ENCODE measurements at regions not wholly inside any gene's neighbourhood (a gene's known extent, or its start where the extent isn't known, plus 50 kb on each side); places are given as distances from the start of the nearest gene placed in this dataset.

- no peak overlapping the region for H3K4me3 Mint-ChIP-seq (ENCODE audit: unreplicated experiment)
- no peaks in the 10 kb centered on the region for H3K27me3 Mint-ChIP-seq (ENCODE audit: low read depth, unreplicated experiment)
- Histone ChIP-seq H3K79me2 (ENCODE audit: insufficient read depth, low read length) (no peaks in the 10 kb centered on the region), H3K27me3 (ENCODE audit: insufficient read depth, low read length) (no peaks in the 10 kb centered on the region), H3K9ac (ENCODE audit: low read length) (no peak overlapping the region), H3K36me3 (ENCODE audit: insufficient read depth, low read length) (no peaks in the 10 kb centered on the region), H3K4me1 (ENCODE audit: insufficient read depth, low read length) (peaks cover 4% of the 10 kb centered on the region), H2AFZ (ENCODE audit: low read depth, low read length) (no peak overlapping the region), H4K20me1 (ENCODE audit: insufficient read depth, low read length) (no peaks in the 10 kb centered on the region), H3K4me3 (ENCODE audit: insufficient read depth, low read depth, low read length) (no peak overlapping the region), H3K4me2 (ENCODE audit: low read length) (no peak overlapping the region), H3K27ac (ENCODE audit: low read depth, low read length) (no peak overlapping the region), H3K9me3 (ENCODE audit: insufficient read depth, low read depth, low read length) (no peaks in the 10 kb centered on the region)
- no peaks in the 10 kb centered on the region for H3K4me1 Mint-ChIP-seq (ENCODE audit: low read depth, unreplicated experiment)
- H3K27ac Mint-ChIP-seq (ENCODE audit: unreplicated experiment): no peak overlapping the region
- DNase-seq (ENCODE audit: low read depth) (no peak), FAIRE-seq (no peak)
- no peaks in the 10 kb centered on the region for H3K9me3 Mint-ChIP-seq (ENCODE audit: unreplicated experiment)
- H3K36me3 Mint-ChIP-seq (ENCODE audit: low read depth, unreplicated experiment): no peaks in the 10 kb centered on the region
- TF ChIP-seq CTCF (IDR thresholded peaks at IDR 0.05; ENCODE audit: insufficient read depth, low read depth, low read length): no peak
- TF ChIP-seq EZH2 (IDR thresholded peaks at IDR 0.05; ENCODE audit: insufficient read depth, low read length): no peak
Measured at GRCh38 chr6:12586721-12587480, 129.7 kb upstream of the PHACTR1 start.

GRCh38 chr6:12590901-12591300 is 125.7 kb upstream of the PHACTR1 start:
- Mint-ChIP-seq H3K4me1 (ENCODE audit: low read depth, unreplicated experiment) (peaks cover 18% of the 10 kb centered on the region), H3K4me3 (ENCODE audit: unreplicated experiment) (no peak overlapping the region)

More at GRCh38 chr6:12590901-12591300, 125.7 kb upstream of the PHACTR1 start:
- Histone ChIP-seq H4K20me1 (ENCODE audit: insufficient read depth, low read length) (no peaks in the 10 kb centered on the region), H3K9ac (ENCODE audit: low read length) (no peak overlapping the region), H2AFZ (ENCODE audit: low read depth, low read length) (no peak overlapping the region), H3K4me3 (ENCODE audit: insufficient read depth, low read depth, low read length) (no peak overlapping the region), H3K27ac (ENCODE audit: low read depth, low read length) (no peak overlapping the region), H3K27me3 (ENCODE audit: insufficient read depth, low read length) (no peaks in the 10 kb centered on the region), H3K79me2 (ENCODE audit: insufficient read depth, low read length) (no peaks in the 10 kb centered on the region), H3K4me1 (ENCODE audit: insufficient read depth, low read length) (peaks cover under 1% of the 10 kb centered on the region), H3K36me3 (ENCODE audit: insufficient read depth, low read length) (no peaks in the 10 kb centered on the region), H3K9me3 (ENCODE audit: insufficient read depth, low read depth, low read length) (no peaks in the 10 kb centered on the region), H3K4me2 (ENCODE audit: low read length) (no peak overlapping the region)
- DNase-seq (ENCODE audit: low read depth) (no peak), FAIRE-seq (no peak)
- H3K27ac Mint-ChIP-seq (ENCODE audit: unreplicated experiment): no peak overlapping the region
- TF ChIP-seq CTCF (IDR thresholded peaks at IDR 0.05; ENCODE audit: insufficient read depth, low read depth, low read length) (no peak), EZH2 (IDR thresholded peaks at IDR 0.05; ENCODE audit: insufficient read depth, low read length) (no peak)
- H3K36me3 Mint-ChIP-seq (ENCODE audit: low read depth, unreplicated experiment): no peaks in the 10 kb centered on the region
- no peaks in the 10 kb centered on the region for H3K27me3 Mint-ChIP-seq (ENCODE audit: low read depth, unreplicated experiment)
- no peaks in the 10 kb centered on the region for H3K9me3 Mint-ChIP-seq (ENCODE audit: unreplicated experiment)

Data from astrocyte (in vitro differentiated cells and primary cell).